H9 (cell line): ENCODE measurements at regions not wholly inside any gene's neighbourhood (a gene's known extent, or its start where the extent isn't known, plus 50 kb on each side); places are given as distances from the start of the nearest gene placed in this dataset.

Source experiments
- DNase-seq: peaks from one replicate; pipeline ENCODE4 v3.0.0-alpha.2; 2017
- H2AFZ ChIP-seq: one replicate; pipeline ENCODE4 v1.6.1; 2013; ENCODE audit warnings: mild to moderate bottlenecking, low read length, control low read depth, moderate library complexity
- H2AK5ac ChIP-seq: 2 replicates; pipeline ENCODE4 v1.6.1; 2013; ENCODE audit warnings: low read length, control low read depth, mixed read lengths; ENCODE audit not compliant: insufficient read length
- H2BK120ac ChIP-seq: one replicate; pipeline ENCODE4 v1.6.1; 2013; ENCODE audit warnings: low read depth, mild to moderate bottlenecking, low read length, control low read depth, inconsistent platforms; ENCODE audit not compliant: poor library complexity, severe bottlenecking
- H2BK12ac ChIP-seq: 2 replicates; pipeline ENCODE4 v1.6.1; 2013; ENCODE audit warnings: low read length, control low read depth, mixed read lengths, low read depth; ENCODE audit not compliant: insufficient read length
- H2BK15ac ChIP-seq: 2 replicates; pipeline ENCODE4 v1.6.1; 2013; ENCODE audit warnings: low read depth, low read length, control low read depth
- H2BK20ac ChIP-seq: one replicate; pipeline ENCODE4 v1.6.1; 2013; ENCODE audit warnings: low read depth, mild to moderate bottlenecking, low read length, control low read depth, inconsistent platforms; ENCODE audit not compliant: poor library complexity, severe bottlenecking
- H2BK5ac ChIP-seq: 2 replicates; pipeline ENCODE4 v1.6.1; 2013; ENCODE audit warnings: low read length, control low read depth, mixed read lengths; ENCODE audit not compliant: insufficient read length
- H3K14ac ChIP-seq: 2 replicates; pipeline ENCODE4 v1.6.1; 2013; ENCODE audit warnings: low read length, control low read depth; ENCODE audit not compliant: insufficient read depth
- H3K18ac ChIP-seq: 2 replicates; pipeline ENCODE4 v1.6.1; 2013; ENCODE audit warnings: low read depth, mild to moderate bottlenecking, mixed read lengths, low read length, control low read depth; ENCODE audit not compliant: insufficient read length
- H3K23ac ChIP-seq: 2 replicates; pipeline ENCODE4 v1.6.1; 2013; ENCODE audit warnings: low read length, control low read depth, mixed read lengths, low read depth; ENCODE audit not compliant: insufficient read length
- H3K23me2 ChIP-seq: 2 replicates; pipeline ENCODE4 v1.6.1; 2013; ENCODE audit warnings: low read depth, mild to moderate bottlenecking, mixed read lengths, low read length, control low read depth; ENCODE audit not compliant: insufficient read length, poor library complexity, severe bottlenecking
- H3K27ac ChIP-seq: 2 replicates; pipeline ENCODE4 v1.5.1; 2013; ENCODE audit warnings: low read length, control low read depth, mixed read lengths, low read depth; ENCODE audit not compliant: insufficient read length
- H3K27me3 ChIP-seq: 2 replicates; pipeline ENCODE4 v1.6.1; 2013; ENCODE audit warnings: low read length, control low read depth, inconsistent platforms; ENCODE audit not compliant: insufficient read depth
- H3K4ac ChIP-seq: 2 replicates; pipeline ENCODE4 v1.6.1; 2013; ENCODE audit warnings: low read depth, mild to moderate bottlenecking, control low read depth, inconsistent platforms, low read length, moderate library complexity
- H3K4me1 ChIP-seq: 2 replicates; pipeline ENCODE4 v1.6.1; 2013; ENCODE audit warnings: low read length, control low read depth, inconsistent platforms; ENCODE audit not compliant: insufficient read depth
- H3K4me2 ChIP-seq: 2 replicates; pipeline ENCODE4 v1.6.1; 2013; ENCODE audit warnings: low read length, control low read depth, mixed read lengths; ENCODE audit not compliant: insufficient read length, insufficient read depth
- H3K56ac ChIP-seq: 2 replicates; pipeline ENCODE4 v1.6.1; 2013; ENCODE audit warnings: low read depth, mild to moderate bottlenecking, mixed read lengths, low read length, control low read depth; ENCODE audit not compliant: insufficient read length
- H3K79me1 ChIP-seq: 2 replicates; pipeline ENCODE4 v1.6.1; 2013; ENCODE audit warnings: low read depth, mild to moderate bottlenecking, moderate library complexity, low read length, control low read depth, inconsistent platforms; ENCODE audit not compliant: insufficient read depth, poor library complexity, severe bottlenecking
- H3K79me2 ChIP-seq: 2 replicates; pipeline ENCODE4 v1.6.1; 2013; ENCODE audit warnings: low read length, control low read depth, inconsistent platforms; ENCODE audit not compliant: insufficient read depth
- H3K9ac ChIP-seq: 2 replicates; pipeline ENCODE4 v1.6.1; 2013; ENCODE audit warnings: low read length, control low read depth, mixed read lengths; ENCODE audit not compliant: insufficient read length; ENCODE audit errors: extremely low read depth
- H3K9me3 ChIP-seq: one replicate; pipeline ENCODE4 v1.6.1; 2013; ENCODE audit warnings: low read depth, low read length, inconsistent platforms; ENCODE audit not compliant: control insufficient read depth
- H3T11ph ChIP-seq: one replicate; pipeline ENCODE4 v1.6.1; 2013; ENCODE audit warnings: mild to moderate bottlenecking, low read length, control low read depth, inconsistent platforms
- H4K20me1 ChIP-seq: one replicate; pipeline ENCODE4 v1.6.1; 2013; ENCODE audit not compliant: control insufficient read depth, insufficient read length, insufficient read depth
- H4K5ac ChIP-seq: 2 replicates; pipeline ENCODE4 v1.6.1; 2013; ENCODE audit warnings: low read depth, mild to moderate bottlenecking, mixed read lengths, low read length, control low read depth; ENCODE audit not compliant: insufficient read length
- H4K8ac ChIP-seq: replicated peaks from 2 replicates; pipeline ENCODE4 v1.6.1; 2013; ENCODE audit warnings: low read length, control low read depth, mixed read lengths, low read depth; ENCODE audit not compliant: insufficient read length
- H4K91ac ChIP-seq: 2 replicates; pipeline ENCODE4 v1.6.1; 2013; ENCODE audit warnings: low read depth, mild to moderate bottlenecking, moderate library complexity, mixed read lengths, low read length, control low read depth; ENCODE audit not compliant: insufficient read length
- H3K27ac Mint-ChIP-seq, 3 experiments: 2 replicates in 2 of 3; 3 replicates in 1 of 3; pipeline ENCODE4 v1.8.0; 2020 to 2021; ENCODE audit warnings: mixed read lengths in 3 of 3, mild to moderate bottlenecking in 1 of 3, moderate library complexity in 1 of 3
- H3K27me3 Mint-ChIP-seq: 2 replicates; pipeline ENCODE4 v1.8.0; 2021; ENCODE audit warnings: low read depth, mild to moderate bottlenecking, moderate library complexity, mixed read lengths
- H3K36me3 Mint-ChIP-seq, 3 experiments: 2 replicates in 2 of 3; 3 replicates in 1 of 3; pipeline ENCODE4 v1.8.0; 2020 to 2021; ENCODE audit warnings: low read depth in 3 of 3, mixed read lengths in 3 of 3; ENCODE audit not compliant: insufficient read depth in 1 of 3
- H3K4me1 Mint-ChIP-seq, 2 experiments: 2 replicates each; pipeline ENCODE4 v1.8.0; 2020; ENCODE audit warnings: mixed read lengths in 2 of 2
- H3K4me3 Mint-ChIP-seq, 2 experiments: 2 replicates in 1 of 2; 3 replicates in 1 of 2; pipeline ENCODE4 v1.8.0; 2020 to 2021; ENCODE audit warnings: mild to moderate bottlenecking in 2 of 2, mixed read lengths in 2 of 2, moderate library complexity in 1 of 2
- H3K9me3 Mint-ChIP-seq, 2 experiments: 2 replicates in 1 of 2; 3 replicates in 1 of 2; pipeline ENCODE4 v1.8.0; 2020; ENCODE audit warnings: mild to moderate bottlenecking in 2 of 2, mixed read lengths in 2 of 2, moderate library complexity in 1 of 2
- WGBS: extraction: QIAGEN DNeasy Blood & Tissue Kit; methylation state at CpG from one replicate; pipeline ENCODE4 v1.1.7; 2013; ENCODE audit warnings: missing lambda C conversion rate, low lambda C conversion rate, mixed read lengths; ENCODE audit not compliant: insufficient read length; ENCODE audit errors: extremely low coverage; 5-methylcytosine and 5-hydroxymethylcytosine counted together
- TF ChIP-seq, protein P1 (sequence below): fragments of 200-600 bp; sonication (generic); conservative IDR thresholded peaks from 3 replicates; pipeline ENCODE4 v1.8.0; 2021; ENCODE audit warnings: antibody characterized with exemption, mild to moderate bottlenecking

GRCh38 chr12:65560286-65560685 lies 264.0 kb upstream of the HMGA2 start:
- H3K9ac ChIP-seq = no peak overlapping the region
- H3K14ac ChIP-seq = no peak overlapping the region
- Mint-ChIP-seq H3K4me1 (no peaks in the 10 kb centered on the region), H3K9me3 (peaks cover 14% of the 10 kb centered on the region in 2 experiments), H3K4me3 (no peak overlapping the region), H3K27me3 (peaks cover 13% of the 10 kb centered on the region), H3K27ac (no peak overlapping the region), H3K36me3 (peaks cover 10 to 14% (median 10%) of the 10 kb centered on the region in 3 experiments)
- H3K27ac ChIP-seq = no peak overlapping the region
- H3K18ac ChIP-seq = no peak overlapping the region
- H4K8ac ChIP-seq = no peak overlapping the region
- no peak overlapping the region for H2BK5ac ChIP-seq
- H3K23ac ChIP-seq = no peak overlapping the region
- no peak overlapping the region for H2AFZ ChIP-seq
- no peaks in the 10 kb centered on the region for H3K9me3 ChIP-seq
- H2BK120ac ChIP-seq = no peak overlapping the region
- H2BK20ac ChIP-seq = no peak overlapping the region
- no peaks in the 10 kb centered on the region for H3K79me2 ChIP-seq
- no peak overlapping the region for H2BK12ac ChIP-seq
- no peak overlapping the region for H2BK15ac ChIP-seq
- DNase-seq = no peak
- H3T11ph ChIP-seq = no peak overlapping the region
- H3K79me1 ChIP-seq = no peaks in the 10 kb centered on the region
- no peak overlapping the region for H2AK5ac ChIP-seq
- no peaks in the 10 kb centered on the region for H3K23me2 ChIP-seq
- no peak overlapping the region for H4K5ac ChIP-seq
- TF ChIP-seq, protein P1, sequence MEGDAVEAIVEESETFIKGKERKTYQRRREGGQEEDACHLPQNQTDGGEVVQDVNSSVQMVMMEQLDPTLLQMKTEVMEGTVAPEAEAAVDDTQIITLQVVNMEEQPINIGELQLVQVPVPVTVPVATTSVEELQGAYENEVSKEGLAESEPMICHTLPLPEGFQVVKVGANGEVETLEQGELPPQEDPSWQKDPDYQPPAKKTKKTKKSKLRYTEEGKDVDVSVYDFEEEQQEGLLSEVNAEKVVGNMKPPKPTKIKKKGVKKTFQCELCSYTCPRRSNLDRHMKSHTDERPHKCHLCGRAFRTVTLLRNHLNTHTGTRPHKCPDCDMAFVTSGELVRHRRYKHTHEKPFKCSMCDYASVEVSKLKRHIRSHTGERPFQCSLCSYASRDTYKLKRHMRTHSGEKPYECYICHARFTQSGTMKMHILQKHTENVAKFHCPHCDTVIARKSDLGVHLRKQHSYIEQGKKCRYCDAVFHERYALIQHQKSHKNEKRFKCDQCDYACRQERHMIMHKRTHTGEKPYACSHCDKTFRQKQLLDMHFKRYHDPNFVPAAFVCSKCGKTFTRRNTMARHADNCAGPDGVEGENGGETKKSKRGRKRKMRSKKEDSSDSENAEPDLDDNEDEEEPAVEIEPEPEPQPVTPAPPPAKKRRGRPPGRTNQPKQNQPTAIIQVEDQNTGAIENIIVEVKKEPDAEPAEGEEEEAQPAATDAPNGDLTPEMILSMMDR = no peak
- no peak overlapping the region for H3K4me2 ChIP-seq
- no CpG with 5 or more reads among the region's 2 CpGs for WGBS
- no peaks in the 10 kb centered on the region for H3K4me1 ChIP-seq
- no peak overlapping the region for H3K4ac ChIP-seq
- no peak overlapping the region for H4K91ac ChIP-seq
- no peaks in the 10 kb centered on the region for H4K20me1 ChIP-seq
- no peak overlapping the region for H3K56ac ChIP-seq
- no peaks in the 10 kb centered on the region for H3K27me3 ChIP-seq
